ENCODE measurements at regions not wholly inside any gene's neighbourhood (a gene's known extent, or its start where the extent isn't known, plus 50 kb on each side); places are given as distances from the start of the nearest gene placed in this dataset.

GRCh38 chr10:43913676-43914235, 265.1 kb upstream of the ZNF32 start:
- CTCF ChIA-PET: no interaction called here
- no peaks in the 10 kb centered on the region for H3K9me2 ChIP-seq (ENCODE audit: insufficient read depth)

DNA sequence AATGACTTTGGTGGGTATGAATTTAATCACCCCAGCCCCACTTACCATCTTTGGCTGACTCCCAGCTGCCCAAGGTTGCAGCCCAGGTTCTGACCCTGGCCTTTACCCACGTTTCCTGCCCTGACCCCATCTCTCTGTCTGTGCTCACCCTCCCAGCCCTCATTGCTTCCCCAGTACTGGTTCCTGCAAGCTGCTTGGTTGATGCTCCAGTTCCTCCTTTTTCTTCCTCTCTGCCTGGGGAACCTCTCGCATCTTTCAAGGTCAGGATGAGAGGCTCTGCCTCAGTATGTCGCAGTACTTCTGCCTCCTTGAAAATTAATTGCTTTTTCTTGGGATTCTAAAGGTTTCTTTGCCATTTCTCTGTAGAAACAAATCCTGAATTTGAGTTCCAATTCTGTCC, 263.8 kb upstream of the ZNF32 start:
- Histone ChIP-seq H3K4me3 (no peak overlapping the region), H3K27me3 (ENCODE audit: insufficient read depth, low read depth) (peaks cover 19% of the 10 kb centered on the region), H2AFZ (no peak overlapping the region), H3K36me3 (ENCODE audit: low read depth) (no peaks in the 10 kb centered on the region), H3K9me2 (ENCODE audit: insufficient read depth) (no peaks in the 10 kb centered on the region), H4K20me1 (ENCODE audit: insufficient read depth) (no peaks in the 10 kb centered on the region), H3K79me2 (ENCODE audit: low read depth) (no peaks in the 10 kb centered on the region), H3K4me2 (no peak overlapping the region), H3K4me1 (replicated peaks; ENCODE audit: insufficient read depth) (no peaks in the 10 kb centered on the region), H3K9me3 (ENCODE audit: insufficient read depth, low read depth) (no peaks in the 10 kb centered on the region), H3K27ac (no peak overlapping the region), H3F3A (ENCODE audit: insufficient read depth, low read depth) (no peaks in the 10 kb centered on the region)
- intact Hi-C loops (cut with micrococcal nuclease; ENCODE audit: unreplicated experiment): loop anchor here (10.0 kb wide), 1 partner anchor 168 kb away; no protein-coding TSS in a partner anchor
- POLR2A ChIA-PET (ENCODE audit: unreplicated experiment): no interaction called here
- no TSS peak for BruUV-seq (replicated peaks)
- CTCF ChIA-PET: no interaction called here
- no peak for DNase-seq
- TF ChIP-seq CTCF (conservative IDR thresholded peaks at IDR 0.05): no peak
- TF ChIP-seq EZH2 (IDR thresholded peaks at IDR 0.05; ENCODE audit: low read depth): no peak

More at GRCh38 chr10:43913676-43914235, 265.1 kb upstream of the ZNF32 start:
- intact Hi-C loops (cut with micrococcal nuclease; ENCODE audit: unreplicated experiment): loop anchor here (10.0 kb wide), 1 partner anchor 169 kb away; no protein-coding TSS in a partner anchor
- no peak overlapping the region for H2AFZ ChIP-seq
- H3K4me3 ChIP-seq: no peak overlapping the region
- TF ChIP-seq CTCF (conservative IDR thresholded peaks at IDR 0.05) (no peak), EZH2 (IDR thresholded peaks at IDR 0.05; ENCODE audit: low read depth) (no peak)
- no peaks in the 10 kb centered on the region for H3F3A ChIP-seq (ENCODE audit: insufficient read depth, low read depth)
- POLR2A ChIA-PET (ENCODE audit: unreplicated experiment): no interaction called here
- no peaks in the 10 kb centered on the region for H3K9me3 ChIP-seq (ENCODE audit: insufficient read depth, low read depth)
- H3K4me2 ChIP-seq: no peak overlapping the region
- no peaks in the 10 kb centered on the region for H3K36me3 ChIP-seq (ENCODE audit: low read depth)
- H3K79me2 ChIP-seq (ENCODE audit: low read depth): no peaks in the 10 kb centered on the region
- no peaks in the 10 kb centered on the region for H4K20me1 ChIP-seq (ENCODE audit: insufficient read depth)
- no peak for DNase-seq
- no TSS peak for BruUV-seq (replicated peaks)
- no peak overlapping the region for H3K27ac ChIP-seq
- peaks cover 16% of the 10 kb centered on the region for H3K27me3 ChIP-seq (ENCODE audit: insufficient read depth, low read depth)
- H3K4me1 ChIP-seq (replicated peaks; ENCODE audit: insufficient read depth): no peaks in the 10 kb centered on the region

- Histone ChIP-seq H2AFZ (no peak overlapping the region), H3K27ac (no peak overlapping the region), H3K79me2 (ENCODE audit: low read depth) (no peaks in the 10 kb centered on the region), H3K9me2 (ENCODE audit: insufficient read depth) (no peaks in the 10 kb centered on the region), H3K4me3 (no peak overlapping the region), H3F3A (ENCODE audit: insufficient read depth, low read depth) (no peaks in the 10 kb centered on the region), H3K9me3 (ENCODE audit: insufficient read depth, low read depth) (no peaks in the 10 kb centered on the region), H3K4me2 (no peak overlapping the region), H3K4me1 (replicated peaks; ENCODE audit: insufficient read depth) (no peaks in the 10 kb centered on the region), H3K27me3 (ENCODE audit: insufficient read depth, low read depth) (peaks cover 69% of the 10 kb centered on the region), H4K20me1 (ENCODE audit: insufficient read depth) (no peaks in the 10 kb centered on the region), H3K36me3 (ENCODE audit: low read depth) (no peaks in the 10 kb centered on the region)
- DNase-seq: no peak
- TF ChIP-seq CTCF (conservative IDR thresholded peaks at IDR 0.05) (no peak), EZH2 (IDR thresholded peaks at IDR 0.05; ENCODE audit: low read depth) (no peak)
- ChIA-PET CTCF (no interaction called here), POLR2A (ENCODE audit: unreplicated experiment) (no interaction called here)
- intact Hi-C loops (cut with micrococcal nuclease; ENCODE audit: unreplicated experiment): no loop called here
- no TSS peak for BruUV-seq (replicated peaks)
Measured at GRCh38 chr10:43906490-43906889, 257.8 kb upstream of the ZNF32 start.

All from PC-9 (cell line).